ENCODE measurements at regions not wholly inside any gene's neighbourhood (a gene's known extent, or its start where the extent isn't known, plus 50 kb on each side); places are given as distances from the start of the nearest gene placed in this dataset.
A peak's percentile ranks its signal among the peaks of the same experiment; 100 is the strongest.

GRCh38 chr2:181806039-181806392 lies 85.5 kb upstream of the ITPRID2 start:
- H2AFZ ChIP-seq (ENCODE audit: low read length), result peak overlapping the region; percentile 70
- no peak overlapping the region for H3K9ac ChIP-seq (ENCODE audit: low read depth, low read length, poor library complexity)
- H4K8ac ChIP-seq (ENCODE audit: low read depth, low read length), result no peak overlapping the region
- no peak overlapping the region for H2BK5ac ChIP-seq (ENCODE audit: low read length)
- H3K4me1 ChIP-seq (ENCODE audit: control insufficient read depth in 2 of 2, insufficient read depth in 1 of 2, low read depth in 1 of 2, low read length in 2 of 2), result peaks cover 5 to 6% of the 10 kb centered on the region in 2 donors
- no peaks in the 10 kb centered on the region for H3K36me3 ChIP-seq (replicated peaks in 1 of 2; ENCODE audit: control insufficient read depth in 2 of 2, insufficient read depth in 2 of 2, low read length in 2 of 2)
- H3K18ac ChIP-seq (ENCODE audit: low read length), result no peak overlapping the region
- H3K4ac ChIP-seq (ENCODE audit: low read length), result no peak overlapping the region
- no peak overlapping the region for H2BK120ac ChIP-seq (ENCODE audit: low read depth, low read length)
- DNase-seq (ENCODE audit: low spot score), result no peak
- H2AK5ac ChIP-seq (ENCODE audit: low read depth, low read length), result no peak overlapping the region
- no peak overlapping the region for H2BK12ac ChIP-seq (ENCODE audit: low read length)
- no peak overlapping the region for H2BK15ac ChIP-seq (ENCODE audit: low read length)
- H3K9me3 ChIP-seq (replicated peaks in 1 of 2; ENCODE audit: control insufficient read depth in 2 of 2, insufficient read depth in 1 of 2, low read depth in 1 of 2, low read length in 2 of 2), result no peaks in the 10 kb centered on the region
- no peaks in the 10 kb centered on the region for H3K27me3 ChIP-seq (ENCODE audit: control insufficient read depth in 3 of 3, insufficient read depth in 3 of 3, low read depth in 1 of 3, low read length in 3 of 3)
- H3K4me3 ChIP-seq (ENCODE audit: low read length in 2 of 2), result no peak overlapping the region
- H3K23ac ChIP-seq (ENCODE audit: low read depth, low read length, poor library complexity), result no peak overlapping the region
- no peak overlapping the region for H3K14ac ChIP-seq (ENCODE audit: low read length)
- no CpG with 5 or more reads among the region's 1 CpG for WGBS, 2 donors (ENCODE audit: extremely low coverage in 2 of 2, insufficient read length in 2 of 2, insufficient replicate concordance in 1 of 2)
- H3K79me1 ChIP-seq (ENCODE audit: low read depth, low read length), result no peaks in the 10 kb centered on the region
- H4K91ac ChIP-seq (ENCODE audit: low read depth, low read length, poor library complexity), result no peak overlapping the region
- no peak overlapping the region for H3K27ac ChIP-seq (replicated peaks; ENCODE audit: low read length)
- H3K4me2 ChIP-seq (ENCODE audit: insufficient read depth, low read length, poor library complexity, severe bottlenecking), result no peak overlapping the region

GRCh38 chr2:181807526-181807925 lies 84.0 kb upstream of the ITPRID2 start:
- Histone ChIP-seq H3K4me1 (ENCODE audit: control insufficient read depth in 2 of 2, insufficient read depth in 1 of 2, low read depth in 1 of 2, low read length in 2 of 2) (peaks cover 6 to 10% of the 10 kb centered on the region in 2 donors), H4K8ac (ENCODE audit: low read depth, low read length) (no peak overlapping the region), H2BK5ac (ENCODE audit: low read length) (no peak overlapping the region), H3K4me2 (ENCODE audit: insufficient read depth, low read length, poor library complexity, severe bottlenecking) (no peak overlapping the region), H4K91ac (ENCODE audit: low read depth, low read length, poor library complexity) (no peak overlapping the region), H2AK5ac (ENCODE audit: low read depth, low read length) (no peak overlapping the region), H3K23ac (ENCODE audit: low read depth, low read length, poor library complexity) (no peak overlapping the region), H3K18ac (ENCODE audit: low read length) (no peak overlapping the region), H3K4me3 (ENCODE audit: low read length in 2 of 2) (no peak overlapping the region), H2BK12ac (ENCODE audit: low read length) (no peak overlapping the region), H3K4ac (ENCODE audit: low read length) (no peak overlapping the region), H2BK120ac (ENCODE audit: low read depth, low read length) (no peak overlapping the region), H3K79me1 (ENCODE audit: low read depth, low read length) (no peaks in the 10 kb centered on the region), H3K27me3 (ENCODE audit: control insufficient read depth in 3 of 3, insufficient read depth in 3 of 3, low read depth in 1 of 3, low read length in 3 of 3) (no peaks in the 10 kb centered on the region), H2AFZ (ENCODE audit: low read length) (no peak overlapping the region), H3K14ac (ENCODE audit: low read length) (no peak overlapping the region), H2BK15ac (ENCODE audit: low read length) (no peak overlapping the region), H3K9me3 (replicated peaks in 1 of 2; ENCODE audit: control insufficient read depth in 2 of 2, insufficient read depth in 1 of 2, low read depth in 1 of 2, low read length in 2 of 2) (no peaks in the 10 kb centered on the region), H3K27ac (replicated peaks; ENCODE audit: low read length) (no peak overlapping the region), H3K36me3 (replicated peaks in 1 of 2; ENCODE audit: control insufficient read depth in 2 of 2, insufficient read depth in 2 of 2, low read length in 2 of 2) (no peaks in the 10 kb centered on the region), H3K9ac (ENCODE audit: low read depth, low read length, poor library complexity) (no peak overlapping the region)
- no peak for DNase-seq (ENCODE audit: low spot score)
- no CpG with 5 or more reads among the region's 2 CpGs for WGBS, 2 donors (ENCODE audit: extremely low coverage in 2 of 2, insufficient read length in 2 of 2, insufficient replicate concordance in 1 of 2)

- Histone ChIP-seq H2AK5ac (ENCODE audit: low read depth, low read length) (no peak overlapping the region), H3K14ac (ENCODE audit: low read length) (no peak overlapping the region), H4K91ac (ENCODE audit: low read depth, low read length, poor library complexity) (no peak overlapping the region), H3K4me2 (ENCODE audit: insufficient read depth, low read length, poor library complexity, severe bottlenecking) (no peak overlapping the region), H4K8ac (ENCODE audit: low read depth, low read length) (no peak overlapping the region), H3K9me3 (replicated peaks in 1 of 2; ENCODE audit: control insufficient read depth in 2 of 2, insufficient read depth in 1 of 2, low read depth in 1 of 2, low read length in 2 of 2) (no peaks in the 10 kb centered on the region), H2BK12ac (ENCODE audit: low read length) (no peak overlapping the region), H2BK5ac (ENCODE audit: low read length) (no peak overlapping the region), H3K27ac (replicated peaks; ENCODE audit: low read length) (no peak overlapping the region), H3K36me3 (replicated peaks in 1 of 2; ENCODE audit: control insufficient read depth in 2 of 2, insufficient read depth in 2 of 2, low read length in 2 of 2) (no peaks in the 10 kb centered on the region), H3K23ac (ENCODE audit: low read depth, low read length, poor library complexity) (no peak overlapping the region), H3K9ac (ENCODE audit: low read depth, low read length, poor library complexity) (no peak overlapping the region), H3K27me3 (ENCODE audit: control insufficient read depth in 3 of 3, insufficient read depth in 3 of 3, low read depth in 1 of 3, low read length in 3 of 3) (no peaks in the 10 kb centered on the region), H3K79me1 (ENCODE audit: low read depth, low read length) (no peaks in the 10 kb centered on the region), H2BK120ac (ENCODE audit: low read depth, low read length) (no peak overlapping the region), H3K4me1 (ENCODE audit: control insufficient read depth in 2 of 2, insufficient read depth in 1 of 2, low read depth in 1 of 2, low read length in 2 of 2) (peaks cover 3 to 7% of the 10 kb centered on the region in 2 donors), H2AFZ (ENCODE audit: low read length) (peak overlapping the region; percentile 84), H2BK15ac (ENCODE audit: low read length) (no peak overlapping the region), H3K18ac (ENCODE audit: low read length) (no peak overlapping the region), H3K4me3 (ENCODE audit: low read length in 2 of 2) (no peak overlapping the region), H3K4ac (ENCODE audit: low read length) (no peak overlapping the region)
- no peak for DNase-seq (ENCODE audit: low spot score)
- WGBS, 2 donors (ENCODE audit: extremely low coverage in 2 of 2, insufficient read length in 2 of 2, insufficient replicate concordance in 1 of 2), result no CpG with 5 or more reads among the region's 9 CpGs
Measured at GRCh38 chr2:181810823-181811695, 80.5 kb upstream of the ITPRID2 start.

DNA sequence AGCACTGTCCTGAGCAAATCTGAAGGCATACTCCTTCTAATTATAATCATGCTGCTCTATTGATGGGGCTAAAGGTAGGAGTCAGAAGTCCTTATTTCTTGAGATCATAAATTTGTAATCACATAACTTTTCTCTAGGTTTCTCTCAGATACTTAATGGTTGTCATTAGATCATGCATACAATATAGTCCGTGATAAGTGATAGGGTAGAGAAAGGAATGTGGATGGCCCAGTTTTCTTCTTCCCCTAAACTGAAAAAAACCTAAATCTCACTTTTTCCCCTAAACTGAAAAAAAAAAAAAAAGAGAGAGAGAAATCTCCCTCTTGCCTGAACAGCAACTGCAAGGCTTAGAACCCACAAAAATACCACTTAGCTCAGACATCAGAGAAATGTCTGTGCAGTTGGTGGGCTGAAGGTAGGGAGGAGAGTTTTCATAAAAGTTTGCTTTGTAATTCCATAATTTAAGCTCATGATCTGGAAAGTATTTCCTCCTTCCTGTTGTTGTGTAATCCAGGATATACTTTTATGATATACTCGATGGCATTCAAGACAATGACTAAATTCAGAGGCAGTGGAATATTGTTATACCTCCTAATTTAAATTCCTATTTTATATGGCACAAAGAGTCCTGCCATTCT lies 79.3 kb upstream of the ITPRID2 start:
- no peak overlapping the region for H4K8ac ChIP-seq (ENCODE audit: low read depth, low read length)
- DNase-seq (ENCODE audit: low spot score), result no peak
- no peak overlapping the region for H3K23ac ChIP-seq (ENCODE audit: low read depth, low read length, poor library complexity)
- no peaks in the 10 kb centered on the region for H3K9me3 ChIP-seq (replicated peaks in 1 of 2; ENCODE audit: control insufficient read depth in 2 of 2, insufficient read depth in 1 of 2, low read depth in 1 of 2, low read length in 2 of 2)
- no peaks in the 10 kb centered on the region for H3K27me3 ChIP-seq (ENCODE audit: control insufficient read depth in 3 of 3, insufficient read depth in 3 of 3, low read depth in 1 of 3, low read length in 3 of 3)
- H2BK5ac ChIP-seq (ENCODE audit: low read length), result no peak overlapping the region
- H3K36me3 ChIP-seq (replicated peaks in 1 of 2; ENCODE audit: control insufficient read depth in 2 of 2, insufficient read depth in 2 of 2, low read length in 2 of 2), result no peaks in the 10 kb centered on the region
- no peak overlapping the region for H2BK120ac ChIP-seq (ENCODE audit: low read depth, low read length)
- H2AFZ ChIP-seq (ENCODE audit: low read length), result no peak overlapping the region
- H4K91ac ChIP-seq (ENCODE audit: low read depth, low read length, poor library complexity), result no peak overlapping the region
- H2BK15ac ChIP-seq (ENCODE audit: low read length), result no peak overlapping the region
- WGBS, 2 donors (ENCODE audit: extremely low coverage in 2 of 2, insufficient read length in 2 of 2, insufficient replicate concordance in 1 of 2), result no CpG with 5 or more reads among the region's 2 CpGs
- no peak overlapping the region for H2AK5ac ChIP-seq (ENCODE audit: low read depth, low read length)
- peaks cover 3 to 7% of the 10 kb centered on the region in 2 donors for H3K4me1 ChIP-seq (ENCODE audit: control insufficient read depth in 2 of 2, insufficient read depth in 1 of 2, low read depth in 1 of 2, low read length in 2 of 2)
- no peak overlapping the region for H3K4me3 ChIP-seq (ENCODE audit: low read length in 2 of 2)
- H3K4me2 ChIP-seq (ENCODE audit: insufficient read depth, low read length, poor library complexity, severe bottlenecking), result no peak overlapping the region
- H3K9ac ChIP-seq (ENCODE audit: low read depth, low read length, poor library complexity), result no peak overlapping the region
- no peak overlapping the region for H3K14ac ChIP-seq (ENCODE audit: low read length)
- H3K18ac ChIP-seq (ENCODE audit: low read length), result no peak overlapping the region
- no peak overlapping the region for H3K4ac ChIP-seq (ENCODE audit: low read length)
- no peak overlapping the region for H3K27ac ChIP-seq (replicated peaks; ENCODE audit: low read length)
- H2BK12ac ChIP-seq (ENCODE audit: low read length), result no peak overlapping the region
- no peaks in the 10 kb centered on the region for H3K79me1 ChIP-seq (ENCODE audit: low read depth, low read length)

Data from neuronal stem cell (in vitro differentiated cells).